ENCODE measurements at regions not wholly inside any gene's neighbourhood (a gene's known extent, or its start where the extent isn't known, plus 50 kb on each side); places are given as distances from the start of the nearest gene placed in this dataset.
"Not testable (repeated sequence)": the region's sequence is repeated elsewhere in the genome, so short reads cannot be mapped to it uniquely, and the experiment has no call there.

GRCh38 chr15:23924686-23925085 is 237.6 kb upstream of the NDN start:
- no peak for DNase-seq (ENCODE audit: low spot score)

GRCh38 chr15:23954931-23955330 is 267.8 kb upstream of the NDN start:
- DNase-seq (ENCODE audit: low spot score), result no peak

GRCh38 chr15:23983500-23984259 is 296.6 kb upstream of the NDN start:
- DNase-seq (ENCODE audit: low spot score), result no peak

- DNase-seq (ENCODE audit: low spot score), result no peak
These were observed 307.2 kb upstream of the NDN start for GRCh38 chr15:23994273-23994672.

- DNase-seq (ENCODE audit: low spot score), result no peak
These were observed 311.0 kb upstream of the NDN start for GRCh38 chr15:23998056-23998455.

GRCh38 chr15:24008476-24008875 is 321.4 kb upstream of the NDN start:
- no peak for DNase-seq (ENCODE audit: low spot score)

- DNase-seq (ENCODE audit: low spot score), result no peak
These were observed 330.4 kb upstream of the NDN start for GRCh38 chr15:24017470-24017869.

GRCh38 chr15:24039683-24040082 is 352.6 kb upstream of the NDN start:
- no peak for DNase-seq (ENCODE audit: low spot score)

GRCh38 chr15:24054547-24055245 is 367.6 kb upstream of the NDN start:
- DNase-seq (ENCODE audit: low spot score), result peak; percentile 16

GRCh38 chr15:24067733-24068501 is 380.8 kb upstream of the NDN start:
- no peak for DNase-seq (ENCODE audit: low spot score)

- DNase-seq (ENCODE audit: low spot score), result no peak
These were observed 388.4 kb upstream of the NDN start for GRCh38 chr15:24075420-24076089.

- no peak for DNase-seq (ENCODE audit: low spot score)
These were observed 389.1 kb upstream of the NDN start for GRCh38 chr15:24076090-24076784.

GRCh38 chr15:24078310-24079029 is 391.4 kb upstream of the NDN start:
- no peak for DNase-seq (ENCODE audit: low spot score)

- not testable (repeated sequence) for DNase-seq (ENCODE audit: low spot score)
These were observed 401.8 kb upstream of the NDN start for GRCh38 chr15:24088941-24089340.

GRCh38 chr15:24101503-24101902 is 414.4 kb upstream of the NDN start:
- not testable (repeated sequence) for DNase-seq (ENCODE audit: low spot score)

- not testable (repeated sequence) for DNase-seq (ENCODE audit: low spot score)
These were observed 420.4 kb upstream of the NDN start for GRCh38 chr15:24107524-24107923.

- DNase-seq (ENCODE audit: low spot score), result not testable (repeated sequence)
These were observed 420.8 kb upstream of the NDN start for GRCh38 chr15:24107948-24108347.

- not testable (repeated sequence) for DNase-seq (ENCODE audit: low spot score)
These were observed 421.2 kb upstream of the NDN start for GRCh38 chr15:24108349-24108748.

- DNase-seq (ENCODE audit: low spot score), result not testable (repeated sequence)
These were observed 452.5 kb upstream of the NDN start for GRCh38 chr15:24139622-24140021.

GRCh38 chr15:24145070-24145469 is 458.0 kb upstream of the NDN start:
- DNase-seq (ENCODE audit: low spot score), result not testable (repeated sequence)

GRCh38 chr15:24146251-24146650 is 459.1 kb upstream of the NDN start:
- DNase-seq (ENCODE audit: low spot score), result no peak
